ENCODE measurements at regions not wholly inside any gene's neighbourhood (a gene's known extent, or its start where the extent isn't known, plus 50 kb on each side); places are given as distances from the start of the nearest gene placed in this dataset.

- TF ChIP-seq POLR2A (IDR thresholded peaks at IDR 0.05) (no peak), CTCF (IDR thresholded peaks at IDR 0.05) (no peak)
Measured at GRCh38 chr3:89586256-89586655, 478.8 kb downstream of the EPHA3 start.
